Stimulated activated CD4-positive, alpha-beta T cell treated with anti-CD3 and anti-CD28 coated beads, Interleukin-1b, Interleukin-23, amount 100 ng/mL, for 24 hours (primary cell): ENCODE measurements at regions not wholly inside any gene's neighbourhood (a gene's known extent, or its start where the extent isn't known, plus 50 kb on each side); places are given as distances from the start of the nearest gene placed in this dataset.

ENCODE experiments used
- DNase-seq, 4 experiments: peaks; one replicate each; pipeline ENCODE4 v3.0.0-alpha.2; 2020; ENCODE audit warnings: low read depth in 4 of 4, low spot score in 1 of 4

DNA sequence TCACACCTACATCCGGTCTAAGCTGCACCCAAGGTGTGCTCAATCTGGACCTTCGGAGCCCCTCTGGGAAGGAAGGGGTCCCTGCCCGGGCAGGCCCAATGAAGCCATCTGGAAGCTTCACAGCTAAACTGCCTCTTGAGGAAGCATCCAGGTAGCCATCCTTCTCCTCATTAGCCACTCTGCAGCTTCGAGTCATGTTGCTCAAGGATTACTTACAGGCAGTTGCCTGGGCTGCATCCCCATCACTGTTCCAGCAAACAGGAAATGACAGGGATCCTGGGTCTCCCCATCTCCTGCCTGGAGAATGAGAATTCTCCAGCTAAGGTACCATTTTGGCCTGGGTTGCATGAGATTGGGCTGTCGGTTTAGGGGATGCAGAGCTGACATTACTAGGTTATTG is 91.7 kb downstream of the ERMARD start:
- no peak for DNase-seq

GRCh38 chr6:169841907-169842606 is 90.6 kb downstream of the ERMARD start:
- DNase-seq = no peak

DNA sequence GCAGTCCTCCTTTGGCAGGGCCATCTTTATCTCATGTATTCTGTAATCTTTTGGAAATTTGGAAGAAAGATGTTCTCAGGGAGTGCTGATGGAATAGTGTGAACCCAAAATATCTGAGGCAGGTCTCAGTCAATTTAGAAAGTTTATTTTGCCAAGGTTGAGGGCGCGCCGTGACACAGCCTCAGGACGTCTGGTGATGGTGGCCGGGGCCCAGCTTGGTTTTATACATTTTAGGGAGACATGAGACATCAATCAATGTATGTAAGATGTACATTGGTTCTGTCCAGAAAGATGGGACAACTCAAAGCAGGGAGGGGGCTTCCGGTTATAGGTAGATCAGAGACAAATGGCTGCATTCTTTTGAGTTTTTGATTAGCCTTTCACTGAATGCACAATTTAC is 89.8 kb downstream of the ERMARD start:
- no peak for DNase-seq

DNA sequence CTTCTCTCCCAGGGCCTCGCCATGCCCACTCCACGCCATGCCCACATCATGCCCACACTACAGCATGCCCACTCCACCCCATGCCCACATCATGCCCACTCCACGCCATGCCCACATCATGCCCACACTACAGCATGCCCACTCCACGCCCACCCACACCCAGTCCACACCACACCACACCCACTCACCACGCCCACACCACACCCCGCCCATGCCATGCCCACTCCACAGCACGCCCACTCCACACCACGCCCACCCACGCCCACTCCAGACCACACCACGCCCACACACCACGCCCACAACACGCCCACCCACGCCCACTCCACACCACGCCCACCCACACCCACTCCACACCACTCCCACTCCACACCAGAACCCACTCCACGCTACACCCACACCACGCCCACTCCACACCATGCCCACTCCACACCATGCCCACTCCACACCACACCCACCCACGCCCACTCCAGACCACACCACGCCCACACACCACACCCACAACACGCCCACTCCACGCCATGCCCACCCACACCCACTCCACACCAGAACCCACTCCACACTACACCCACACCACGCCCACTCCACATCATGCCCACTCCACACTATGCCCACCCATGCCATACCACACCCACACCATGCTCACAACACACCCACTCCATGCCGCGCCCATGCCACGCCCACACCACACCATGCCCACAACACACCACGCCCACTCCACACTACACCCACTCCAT is 88.6 kb downstream of the ERMARD start:
- no peak for DNase-seq

- no peak for DNase-seq
These were observed 88.1 kb downstream of the ERMARD start for GRCh38 chr6:169839493-169839892.

GRCh38 chr6:169839029-169839481 is 87.6 kb downstream of the ERMARD start:
- no peak for DNase-seq

DNA sequence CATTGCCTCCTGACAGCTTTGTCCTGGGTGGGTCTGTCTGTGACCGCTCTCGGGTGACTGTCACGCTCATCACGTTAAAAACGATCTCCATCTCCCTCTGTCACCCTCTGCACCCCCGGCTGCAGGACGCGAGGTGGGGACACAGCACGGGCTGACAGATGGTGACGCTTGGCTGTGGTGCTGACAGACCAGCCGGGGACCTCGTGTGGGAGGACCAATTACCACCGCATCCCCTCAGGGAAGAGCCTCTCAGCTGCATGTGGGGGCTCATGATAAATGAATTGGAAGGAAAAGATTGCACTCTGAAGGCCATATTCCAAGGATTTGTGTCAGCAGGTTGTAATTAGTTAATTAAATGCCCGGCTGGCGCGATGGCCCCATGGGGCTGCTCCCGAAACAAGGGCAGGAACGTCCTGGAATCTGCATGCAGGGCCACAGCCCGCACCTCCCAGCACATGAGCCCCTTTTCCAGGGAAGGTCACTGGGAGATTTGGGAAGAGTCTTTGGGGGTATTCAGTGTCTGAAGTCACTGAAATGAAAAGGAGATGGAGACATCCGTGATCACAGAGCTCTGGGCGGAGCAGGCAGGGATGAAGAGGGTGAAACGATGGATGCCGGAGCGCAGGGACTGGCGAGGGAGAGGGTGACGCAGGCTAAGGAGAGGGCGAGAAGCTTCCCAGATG is 87.1 kb downstream of the ERMARD start:
- no peak for DNase-seq

- no peak for DNase-seq
These were observed 86.3 kb downstream of the ERMARD start for GRCh38 chr6:169837529-169838250.

- no peak for DNase-seq
These were observed 81.9 kb downstream of the ERMARD start for GRCh38 chr6:169833258-169833794.

DNA sequence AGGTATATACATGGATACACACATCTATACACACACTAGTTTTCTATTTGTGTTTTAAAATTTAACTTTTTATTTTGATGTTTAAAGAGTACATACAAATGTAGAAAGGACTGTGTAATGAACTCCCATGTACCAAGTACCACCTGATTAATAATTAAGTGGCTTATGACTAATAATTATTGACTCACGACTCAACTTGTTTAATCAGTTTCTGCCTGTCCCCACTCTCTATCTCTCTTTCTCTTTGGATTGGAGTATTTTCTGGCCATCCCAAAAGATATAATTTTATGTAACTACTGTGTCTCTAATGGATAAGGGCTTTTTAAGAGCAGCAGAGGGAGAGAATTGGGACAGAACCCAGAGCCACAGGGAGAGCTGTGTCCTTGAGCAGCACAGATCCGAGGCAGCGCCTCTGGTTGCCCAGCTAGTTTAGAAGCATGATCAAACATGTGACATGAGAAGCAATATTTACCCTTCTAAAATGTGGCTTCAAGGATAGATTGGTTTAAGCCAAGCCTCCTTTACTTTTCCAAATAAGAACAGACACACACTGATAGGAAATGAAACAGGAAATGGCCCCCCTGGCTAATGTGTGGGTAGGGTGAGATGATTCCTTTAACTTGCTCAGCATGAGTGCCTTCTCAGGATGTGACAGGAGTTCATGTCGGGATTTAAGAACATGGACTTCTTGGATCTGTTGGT is 81.0 kb downstream of the ERMARD start:
- no peak for DNase-seq

- DNase-seq = peak; percentile 28 to 63 (median 59)
These were observed 80.2 kb downstream of the ERMARD start for GRCh38 chr6:169831450-169832246.
